Hepatocyte (in vitro differentiated cells): ENCODE measurements at regions not wholly inside any gene's neighbourhood (a gene's known extent, or its start where the extent isn't known, plus 50 kb on each side); places are given as distances from the start of the nearest gene placed in this dataset.

ENCODE experiments used
- DNase-seq: peaks from one replicate; pipeline ENCODE4 v3.0.0-alpha.2; 2016; ENCODE audit warnings: low spot score
- H2AFZ ChIP-seq: fragments of 200-600 bp; sonication (generic); 2 replicates; pipeline ENCODE4 v1.6.0; 2016; ENCODE audit warnings: antibody characterized with exemption, mild to moderate bottlenecking
- H3K27ac ChIP-seq: fragments of 200-600 bp; sonication (generic); 2 replicates; pipeline ENCODE4 v1.5.1; 2016; ENCODE audit warnings: mild to moderate bottlenecking
- H3K27me3 ChIP-seq: fragments of 200-600 bp; sonication (generic); 2 replicates; pipeline ENCODE4 v1.6.1; 2016
- H3K36me3 ChIP-seq: fragments of 200-600 bp; sonication (generic); replicated peaks from 2 replicates; pipeline ENCODE4 v1.5.1; 2016; ENCODE audit warnings: low read depth; ENCODE audit not compliant: insufficient read depth
- H3K4me1 ChIP-seq: fragments of 200-600 bp; sonication (generic); 2 replicates; pipeline ENCODE4 v1.5.1; 2016; ENCODE audit warnings: mild to moderate bottlenecking, moderate library complexity; ENCODE audit not compliant: insufficient read depth
- H3K4me2 ChIP-seq: fragments of 200-600 bp; sonication (generic); 2 replicates; pipeline ENCODE4 v1.6.0; 2016
- H3K4me3 ChIP-seq: fragments of 200-600 bp; sonication (generic); 2 replicates; pipeline ENCODE4 v1.5.1; 2016; ENCODE audit warnings: mild to moderate bottlenecking
- H3K79me2 ChIP-seq: fragments of 200-600 bp; sonication (generic); 2 replicates; pipeline ENCODE4 v1.6.0; 2017; ENCODE audit warnings: mild to moderate bottlenecking
- H3K9me2 ChIP-seq: fragments of 200-600 bp; sonication (generic); replicated peaks from 2 replicates; pipeline ENCODE4 v1.6.0; 2017; ENCODE audit warnings: mild to moderate bottlenecking; ENCODE audit not compliant: insufficient read depth
- H3K9me3 ChIP-seq: fragments of 200-600 bp; sonication (generic); 2 replicates; pipeline ENCODE4 v1.5.1; 2016; ENCODE audit warnings: low read depth, mild to moderate bottlenecking
- H4K20me1 ChIP-seq: fragments of 200-600 bp; sonication (generic); 2 replicates; pipeline ENCODE4 v1.6.0; 2016; ENCODE audit warnings: mild to moderate bottlenecking; ENCODE audit not compliant: insufficient read depth, poor library complexity, severe bottlenecking
- CTCF ChIP-seq: fragments of 200-600 bp; sonication (generic); IDR thresholded peaks from 2 replicates; pipeline ENCODE4 v1.5.1; 2016; ENCODE audit warnings: antibody characterized with exemption, mild to moderate bottlenecking; ENCODE audit not compliant: poor library complexity
- EZH2 ChIP-seq: fragments of 200-600 bp; sonication (generic); IDR thresholded peaks from 2 replicates; pipeline ENCODE4 v1.6.1; 2016; ENCODE audit warnings: antibody characterized with exemption, mild to moderate bottlenecking, borderline replicate concordance
- EZH2phosphoT487 ChIP-seq: fragments of 200-600 bp; sonication (generic); IDR thresholded peaks from one replicate; pipeline ENCODE4 v1.6.1; 2018; ENCODE audit warnings: antibody characterized with exemption, mild to moderate bottlenecking, low read depth, moderate library complexity; ENCODE audit not compliant: unreplicated experiment, severe bottlenecking
- WGBS: methylation state at CpG from one replicate; pipeline ENCODE4 v1.1.6; 2016; ENCODE audit warnings: low lambda C conversion rate; ENCODE audit errors: missing lambda C conversion rate; 5-methylcytosine and 5-hydroxymethylcytosine counted together

- Histone ChIP-seq H2AFZ (no peak overlapping the region), H3K4me1 (no peaks in the 10 kb centered on the region), H3K9me3 (no peaks in the 10 kb centered on the region), H3K4me2 (no peak overlapping the region), H3K9me2 (no peaks in the 10 kb centered on the region), H3K27me3 (peaks cover 30% of the 10 kb centered on the region), H4K20me1 (no peaks in the 10 kb centered on the region), H3K79me2 (no peaks in the 10 kb centered on the region), H3K27ac (no peak overlapping the region), H3K36me3 (no peaks in the 10 kb centered on the region), H3K4me3 (no peak overlapping the region)
- TF ChIP-seq EZH2, result no peak
- no peak for TF ChIP-seq EZH2phosphoT487
- TF ChIP-seq CTCF, result no peak
- WGBS, result 76% methylated on average over 5 of the region's 5 CpGs
- DNase-seq, result no peak
Measured at GRCh38 chr17:79370594-79370993, 240.3 kb downstream of the RBFOX3 start.

GRCh38 chr17:79370126-79370525 lies 240.7 kb downstream of the RBFOX3 start:
- Histone ChIP-seq H2AFZ (no peak overlapping the region), H3K4me2 (no peak overlapping the region), H3K9me2 (no peaks in the 10 kb centered on the region), H3K4me1 (no peaks in the 10 kb centered on the region), H3K27me3 (peaks cover 31% of the 10 kb centered on the region), H3K27ac (no peak overlapping the region), H3K36me3 (no peaks in the 10 kb centered on the region), H3K79me2 (no peaks in the 10 kb centered on the region), H4K20me1 (no peaks in the 10 kb centered on the region), H3K4me3 (no peak overlapping the region), H3K9me3 (no peaks in the 10 kb centered on the region)
- 83% methylated on average over 8 of the region's 8 CpGs for WGBS
- DNase-seq, result no peak
- TF ChIP-seq CTCF (no peak), EZH2 (no peak), EZH2phosphoT487 (no peak)

- no peak overlapping the region for H3K27ac ChIP-seq
- no peaks in the 10 kb centered on the region for H3K36me3 ChIP-seq
- WGBS, result 78% methylated on average over 9 of the region's 9 CpGs
- no peaks in the 10 kb centered on the region for H4K20me1 ChIP-seq
- no peak overlapping the region for H3K4me2 ChIP-seq
- no peak overlapping the region for H3K4me3 ChIP-seq
- no peaks in the 10 kb centered on the region for H3K9me3 ChIP-seq
- H3K27me3 ChIP-seq, result peaks cover 28% of the 10 kb centered on the region
- no peaks in the 10 kb centered on the region for H3K79me2 ChIP-seq
- no peak overlapping the region for H2AFZ ChIP-seq
- no peaks in the 10 kb centered on the region for H3K4me1 ChIP-seq
- DNase-seq, result no peak
- TF ChIP-seq EZH2phosphoT487 (no peak), EZH2 (no peak), CTCF (no peak)
- H3K9me2 ChIP-seq, result no peaks in the 10 kb centered on the region
Measured at GRCh38 chr17:79369532-79369931, 241.3 kb downstream of the RBFOX3 start.

GRCh38 chr17:79369001-79369400 lies 241.8 kb downstream of the RBFOX3 start:
- H3K4me3 ChIP-seq, result no peak overlapping the region

More at GRCh38 chr17:79369001-79369400, 241.8 kb downstream of the RBFOX3 start:
- Histone ChIP-seq H2AFZ (no peak overlapping the region), H3K4me2 (no peak overlapping the region), H3K36me3 (no peaks in the 10 kb centered on the region), H3K27ac (no peak overlapping the region), H3K9me2 (no peaks in the 10 kb centered on the region), H3K9me3 (no peaks in the 10 kb centered on the region), H3K27me3 (peaks cover 28% of the 10 kb centered on the region), H3K79me2 (no peaks in the 10 kb centered on the region), H4K20me1 (no peaks in the 10 kb centered on the region), H3K4me1 (no peaks in the 10 kb centered on the region)
- 84% methylated on average over 14 of the region's 14 CpGs for WGBS
- DNase-seq, result no peak
- TF ChIP-seq EZH2phosphoT487 (no peak), EZH2 (no peak), CTCF (no peak)
